Smooth muscle cell of the brain vasculature (primary cell): ENCODE measurements at regions not wholly inside any gene's neighbourhood (a gene's known extent, or its start where the extent isn't known, plus 50 kb on each side); places are given as distances from the start of the nearest gene placed in this dataset.

Experiments used
- DNase-seq: peaks from one replicate; pipeline ENCODE4 v3.0.0-alpha.2; 2012; ENCODE audit warnings: low read depth, low spot score

- no peak for DNase-seq
Observed at GRCh38 chr13:92938486-92939020, 288.1 kb upstream of the GPC6 start.

DNA sequence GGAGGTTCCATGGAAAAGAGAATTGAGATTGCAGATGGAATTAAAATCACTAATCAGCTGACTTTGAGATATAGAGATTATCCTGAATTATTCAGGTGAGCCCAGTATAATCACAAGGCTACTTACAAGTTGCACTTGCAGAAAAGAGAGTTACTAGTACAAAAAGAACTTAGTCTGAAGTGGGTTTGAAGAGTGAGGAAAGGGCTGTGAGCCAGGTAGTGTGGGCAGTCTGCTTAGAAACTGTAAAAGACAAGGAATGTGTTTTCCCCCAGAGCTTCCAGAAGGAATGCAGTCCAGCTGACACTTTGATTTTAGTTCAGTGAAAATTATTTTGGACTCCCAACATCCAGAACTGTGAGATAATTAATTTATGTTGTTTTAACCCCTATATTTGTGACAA lies 285.4 kb upstream of the GPC6 start:
- no peak for DNase-seq

- no peak for DNase-seq
Observed at GRCh38 chr13:92947770-92948434, 278.7 kb upstream of the GPC6 start.

DNA sequence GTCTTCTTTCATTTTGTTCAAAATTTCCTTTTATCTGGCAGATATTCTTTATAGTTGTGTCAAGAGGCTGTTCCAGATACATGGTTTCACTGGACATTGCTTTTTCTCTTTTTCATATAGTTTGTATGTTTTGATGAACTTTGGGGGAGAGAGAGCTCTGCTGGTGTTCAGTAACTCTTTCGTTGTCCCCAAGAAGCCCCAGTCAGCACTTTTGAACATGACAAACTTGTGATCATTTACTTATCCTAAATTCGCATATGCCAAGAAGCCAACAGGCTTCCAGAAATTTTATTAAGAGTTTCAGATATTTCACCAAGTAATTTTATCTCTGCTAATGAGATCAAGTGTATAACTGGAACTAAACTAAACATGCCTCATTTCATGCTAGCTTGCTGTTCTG lies 275.8 kb upstream of the GPC6 start:
- DNase-seq: no peak

GRCh38 chr13:92951273-92951890 lies 275.2 kb upstream of the GPC6 start:
- DNase-seq: no peak

DNA sequence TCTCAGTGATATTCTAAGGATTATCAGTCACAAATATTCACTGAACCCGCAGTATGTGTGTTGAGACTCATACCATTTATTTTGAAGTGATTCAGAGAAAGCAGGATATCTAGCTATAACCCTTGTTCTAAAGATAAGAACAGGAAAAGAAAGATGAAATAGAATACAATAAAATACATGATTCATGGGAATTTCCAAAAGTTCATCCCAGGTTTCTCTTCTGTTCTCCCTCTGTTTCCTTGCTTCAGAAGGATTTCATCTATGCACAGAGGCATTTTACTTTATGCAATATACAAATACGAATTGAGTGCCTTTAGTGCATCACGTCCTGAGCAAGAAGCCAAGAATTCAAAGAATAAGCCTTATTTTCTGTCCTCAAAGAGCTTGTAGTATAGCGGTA lies 274.4 kb upstream of the GPC6 start:
- no peak for DNase-seq

- no peak for DNase-seq
Observed at GRCh38 chr13:92954746-92955145, 271.9 kb upstream of the GPC6 start.

GRCh38 chr13:92959790-92960189 lies 266.8 kb upstream of the GPC6 start:
- DNase-seq: no peak

DNA sequence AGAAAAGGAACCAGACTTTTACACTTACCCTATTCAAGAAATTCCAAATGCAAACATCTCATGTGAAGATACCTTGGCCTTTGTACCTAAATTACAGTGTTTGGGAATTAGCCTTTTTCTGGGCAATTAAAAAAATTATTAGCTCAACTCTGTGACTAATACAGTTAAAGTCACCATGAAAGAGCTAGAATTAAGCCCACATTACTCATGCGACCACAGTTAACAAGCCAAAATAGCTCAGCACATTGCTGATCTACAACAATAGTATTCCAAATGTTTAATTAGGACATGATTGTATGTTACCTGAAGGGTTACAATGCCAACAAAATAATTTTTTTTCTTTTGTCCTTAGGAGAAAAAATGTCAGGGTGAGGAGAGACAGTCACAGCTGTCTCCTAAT lies 263.6 kb upstream of the GPC6 start:
- DNase-seq: no peak

DNA sequence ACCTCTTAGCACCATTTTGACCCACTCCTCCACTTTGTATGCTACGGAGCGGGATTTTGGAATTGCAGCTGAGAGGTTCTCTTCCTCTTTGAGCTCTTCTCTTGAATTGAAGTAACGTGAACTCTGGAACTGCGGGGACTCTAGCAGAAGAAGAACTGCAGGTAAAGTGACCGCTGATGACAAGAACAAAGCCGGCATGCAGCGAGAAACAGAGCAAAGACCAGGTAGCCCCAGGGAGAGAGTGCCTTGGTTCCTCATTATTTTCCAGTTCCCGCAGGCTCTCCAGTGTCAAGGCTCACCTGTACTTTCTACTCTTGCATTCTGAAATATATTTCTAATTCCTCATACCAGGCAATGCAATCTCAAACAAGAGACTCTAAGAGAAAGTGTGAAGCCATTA lies 260.3 kb upstream of the GPC6 start:
- no peak for DNase-seq

- no peak for DNase-seq
Observed at GRCh38 chr13:92966900-92967299, 259.7 kb upstream of the GPC6 start.

DNA sequence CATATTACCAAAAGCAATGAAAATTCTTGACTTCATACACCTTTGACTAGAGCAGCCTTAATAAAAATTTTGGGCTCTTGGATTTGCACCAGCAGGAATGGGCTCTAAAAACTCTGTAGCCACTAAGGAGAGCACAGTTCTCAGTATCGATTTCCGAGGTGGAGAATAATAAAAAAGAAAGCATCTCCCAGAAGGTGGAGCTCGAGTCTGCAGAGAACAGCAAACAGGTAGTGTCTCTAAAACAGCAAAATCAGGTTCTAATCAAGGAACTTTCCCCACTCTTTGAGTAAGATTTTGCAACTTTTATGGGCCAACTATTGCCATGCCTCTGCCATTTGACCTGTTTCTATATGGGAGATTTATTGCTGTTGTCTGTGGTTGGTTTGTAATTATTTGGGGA lies 258.7 kb upstream of the GPC6 start:
- DNase-seq: no peak

DNA sequence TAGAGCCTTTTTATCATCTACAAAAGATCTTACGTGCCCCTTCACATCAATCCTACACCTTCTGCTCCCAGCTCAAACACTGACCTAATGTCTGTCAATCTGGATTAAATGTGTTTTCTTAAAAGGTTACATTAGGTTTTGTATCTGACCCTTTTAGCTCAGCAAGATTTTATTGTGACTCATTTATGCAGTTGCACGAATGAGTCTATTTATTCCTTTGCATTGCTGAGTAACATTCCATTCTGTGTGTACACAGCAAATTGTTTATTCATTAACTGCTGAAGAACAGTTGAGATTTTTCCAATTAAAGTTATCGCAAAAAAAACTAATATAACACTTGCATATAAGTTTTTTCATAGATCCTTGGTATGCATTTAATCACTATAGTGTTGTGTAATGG lies 253.9 kb upstream of the GPC6 start:
- no peak for DNase-seq

DNA sequence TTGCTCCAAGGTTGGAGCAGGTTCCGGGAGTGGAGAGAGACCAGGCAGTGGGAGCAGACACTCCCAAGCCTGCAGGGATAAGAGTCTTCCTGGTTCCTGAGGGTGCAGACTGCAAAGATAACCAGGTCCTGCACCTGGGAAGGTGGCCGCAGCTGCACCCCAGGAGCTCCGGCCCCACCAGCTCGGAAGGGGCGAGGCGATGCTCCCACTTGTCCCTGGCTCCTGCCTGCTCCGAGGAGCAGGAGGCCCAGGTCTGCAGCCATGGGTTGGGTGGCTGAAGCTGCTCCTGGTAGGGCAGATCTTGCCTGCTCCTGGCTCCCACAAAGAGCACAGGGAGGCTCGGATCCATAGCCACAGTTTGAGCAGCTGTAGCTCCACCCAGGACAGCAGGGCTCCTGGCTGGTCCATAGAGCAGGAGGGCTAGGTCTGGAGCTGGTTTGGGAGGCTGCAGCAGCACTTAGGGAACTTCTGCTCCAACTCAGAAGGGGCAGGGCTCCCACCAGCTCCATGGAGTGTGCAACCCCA lies 251.6 kb upstream of the GPC6 start:
- DNase-seq: no peak

- no peak for DNase-seq
Observed at GRCh38 chr13:92976657-92977056, 249.9 kb upstream of the GPC6 start.

- no peak for DNase-seq
Observed at GRCh38 chr13:92984151-92984550, 242.5 kb upstream of the GPC6 start.

DNA sequence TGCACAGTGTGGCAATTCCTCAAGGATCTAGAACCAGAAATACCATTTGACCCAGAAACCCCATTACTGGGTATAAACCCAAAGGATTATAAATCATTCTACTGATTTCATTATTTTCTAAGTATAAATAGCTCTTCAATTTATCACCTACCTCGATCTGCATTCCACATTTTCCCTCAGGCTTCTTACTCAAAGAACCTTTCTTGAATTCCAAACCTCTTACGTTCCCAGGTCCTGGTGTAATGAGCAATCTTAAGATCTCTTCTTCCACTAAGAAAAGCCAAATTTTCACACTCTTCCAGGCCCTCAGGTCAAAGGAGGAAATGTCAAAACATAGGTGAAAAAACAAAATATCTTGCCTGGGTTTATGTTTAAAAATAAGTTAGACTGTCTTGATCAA lies 237.3 kb upstream of the GPC6 start:
- no peak for DNase-seq

DNA sequence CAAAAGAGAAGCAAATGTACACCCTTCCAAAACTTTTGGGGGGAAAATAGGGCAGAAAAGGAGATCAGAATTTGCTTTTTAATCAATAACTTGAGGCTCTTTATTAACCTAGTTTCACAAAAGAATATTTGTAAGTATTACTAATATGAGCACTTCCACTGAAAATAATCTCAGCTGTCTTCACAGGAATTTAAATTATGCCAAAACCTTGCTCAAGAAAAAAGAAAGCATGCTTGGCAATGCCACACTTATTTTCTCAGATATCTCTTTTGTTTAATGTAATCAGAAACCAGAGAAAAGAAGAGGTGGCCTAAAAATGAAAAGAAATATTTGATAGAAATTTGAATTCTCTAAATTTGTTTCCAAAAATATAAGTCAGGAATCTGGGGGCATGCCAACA lies 234.9 kb upstream of the GPC6 start:
- no peak for DNase-seq

DNA sequence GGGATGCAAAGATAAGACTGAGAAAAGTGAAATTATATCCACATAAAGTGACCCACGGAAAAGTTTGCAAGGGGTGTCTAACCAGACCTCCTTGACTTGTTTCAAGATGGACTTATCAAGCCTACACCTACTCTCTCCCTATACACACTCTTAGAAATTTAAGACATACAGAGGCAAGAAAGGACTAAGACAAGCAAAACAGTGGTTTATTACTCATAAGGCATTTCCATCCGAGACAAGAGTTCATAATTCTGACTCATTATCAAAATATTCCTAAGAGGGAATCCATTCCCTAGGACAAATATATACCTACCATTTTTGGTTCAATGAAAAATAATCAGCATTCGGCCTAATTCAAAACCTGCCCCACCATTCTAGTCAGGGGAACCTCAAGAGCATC lies 232.6 kb upstream of the GPC6 start:
- no peak for DNase-seq

DNA sequence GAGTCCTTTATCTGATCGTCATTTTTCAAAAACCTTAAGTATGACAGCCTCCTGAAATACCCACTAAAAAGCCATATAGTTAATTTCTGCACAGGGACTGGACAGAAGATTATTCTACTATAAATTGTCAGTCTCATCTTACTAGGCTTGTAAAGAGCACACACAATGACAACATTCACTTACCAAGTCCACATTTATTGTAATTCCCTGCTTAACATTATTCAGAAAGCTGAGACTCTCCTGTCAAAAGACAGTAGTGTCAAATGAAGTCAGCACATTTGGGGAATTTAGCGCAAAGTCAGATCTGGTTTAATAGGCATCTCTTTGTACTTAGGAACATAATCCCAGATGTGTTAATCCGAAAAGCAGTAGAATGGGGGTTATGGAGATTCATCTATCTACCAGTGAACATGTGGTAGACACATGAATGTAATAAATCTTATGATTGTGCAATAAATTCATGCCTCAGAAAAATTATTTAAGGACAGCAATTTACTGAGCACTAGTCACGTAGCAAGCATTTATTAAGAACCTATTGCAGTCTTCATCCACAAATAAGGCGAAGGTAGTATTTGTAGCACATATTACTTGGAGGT lies 224.6 kb upstream of the GPC6 start:
- no peak for DNase-seq

- no peak for DNase-seq
Observed at GRCh38 chr13:93003531-93003930, 223.1 kb upstream of the GPC6 start.

DNA sequence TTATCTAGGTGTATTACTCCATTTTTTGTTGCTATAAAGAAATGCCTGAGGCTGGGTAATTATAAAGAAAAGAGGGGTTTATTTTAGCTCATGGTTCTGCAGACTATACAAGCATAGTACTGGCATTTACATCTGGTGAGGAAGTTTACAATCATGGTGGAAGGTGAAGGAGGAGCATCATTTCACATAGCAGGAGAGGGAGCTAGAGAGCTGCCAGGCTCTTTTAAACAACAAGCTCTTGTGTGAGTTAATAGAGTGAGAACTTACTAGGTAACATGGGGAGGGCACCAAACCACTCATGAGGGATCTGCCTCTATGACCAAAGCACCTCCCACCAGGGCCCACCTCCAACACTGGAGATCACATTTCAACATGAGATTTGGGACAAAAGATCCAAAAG lies 221.7 kb upstream of the GPC6 start:
- no peak for DNase-seq

DNA sequence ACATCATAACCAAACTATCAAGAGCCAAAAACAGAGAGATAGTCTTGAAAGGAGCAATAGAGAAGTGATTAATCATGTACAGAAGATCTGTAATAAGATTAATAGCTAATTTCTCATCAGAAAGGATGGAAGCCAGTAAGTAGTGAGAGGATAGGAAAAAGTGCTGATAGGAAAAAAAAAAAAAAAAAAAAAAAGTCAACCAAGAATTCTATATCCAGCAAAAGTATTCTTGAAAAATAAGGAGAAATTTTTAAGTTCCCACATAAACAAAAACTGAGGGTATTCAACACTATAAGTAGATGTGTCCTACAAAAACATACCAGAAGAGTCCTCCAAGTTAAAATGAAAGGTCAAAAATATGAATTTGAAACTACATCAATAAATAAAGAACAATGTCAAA lies 218.7 kb upstream of the GPC6 start:
- DNase-seq: no peak
